ENCODE measurements at regions not wholly inside any gene's neighbourhood (a gene's known extent, or its start where the extent isn't known, plus 50 kb on each side); places are given as distances from the start of the nearest gene placed in this dataset.

DNA sequence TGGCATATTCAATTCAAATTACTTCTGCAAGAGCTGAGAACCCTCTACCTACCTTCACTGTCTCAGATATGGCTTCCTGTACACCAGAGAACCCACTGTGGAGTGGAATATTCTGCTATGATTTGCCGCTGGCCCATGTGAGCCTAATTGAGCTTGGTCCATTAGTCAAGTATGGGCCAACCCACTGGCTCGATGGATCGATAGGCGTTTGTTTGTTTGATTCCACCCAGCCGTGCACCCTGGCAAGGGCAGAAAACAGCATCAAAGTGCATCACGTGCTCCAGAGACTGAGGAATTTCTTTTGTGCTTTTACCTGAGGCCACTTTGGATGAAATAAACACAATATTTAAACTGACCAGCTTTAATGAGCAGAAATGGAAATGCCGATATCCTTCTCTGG, 426.3 kb downstream of the AACS start:
- peaks cover 24% of the 10 kb centered on the region for H3K9me3 Mint-ChIP-seq
- no peak overlapping the region for H3K27ac Mint-ChIP-seq
- no peaks in the 10 kb centered on the region for H3K4me1 Mint-ChIP-seq (ENCODE audit: low read depth)
- no peak for DNase-seq
- TF ChIP-seq, protein P1, sequence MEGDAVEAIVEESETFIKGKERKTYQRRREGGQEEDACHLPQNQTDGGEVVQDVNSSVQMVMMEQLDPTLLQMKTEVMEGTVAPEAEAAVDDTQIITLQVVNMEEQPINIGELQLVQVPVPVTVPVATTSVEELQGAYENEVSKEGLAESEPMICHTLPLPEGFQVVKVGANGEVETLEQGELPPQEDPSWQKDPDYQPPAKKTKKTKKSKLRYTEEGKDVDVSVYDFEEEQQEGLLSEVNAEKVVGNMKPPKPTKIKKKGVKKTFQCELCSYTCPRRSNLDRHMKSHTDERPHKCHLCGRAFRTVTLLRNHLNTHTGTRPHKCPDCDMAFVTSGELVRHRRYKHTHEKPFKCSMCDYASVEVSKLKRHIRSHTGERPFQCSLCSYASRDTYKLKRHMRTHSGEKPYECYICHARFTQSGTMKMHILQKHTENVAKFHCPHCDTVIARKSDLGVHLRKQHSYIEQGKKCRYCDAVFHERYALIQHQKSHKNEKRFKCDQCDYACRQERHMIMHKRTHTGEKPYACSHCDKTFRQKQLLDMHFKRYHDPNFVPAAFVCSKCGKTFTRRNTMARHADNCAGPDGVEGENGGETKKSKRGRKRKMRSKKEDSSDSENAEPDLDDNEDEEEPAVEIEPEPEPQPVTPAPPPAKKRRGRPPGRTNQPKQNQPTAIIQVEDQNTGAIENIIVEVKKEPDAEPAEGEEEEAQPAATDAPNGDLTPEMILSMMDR (IDR thresholded peaks at IDR 0.05): no peak
- peaks cover 6% of the 10 kb centered on the region for H3K36me3 Mint-ChIP-seq (ENCODE audit: low read depth)
- H3K27me3 Mint-ChIP-seq (ENCODE audit: insufficient read depth): no peaks in the 10 kb centered on the region
- H3K4me3 Mint-ChIP-seq: no peak overlapping the region

DNA sequence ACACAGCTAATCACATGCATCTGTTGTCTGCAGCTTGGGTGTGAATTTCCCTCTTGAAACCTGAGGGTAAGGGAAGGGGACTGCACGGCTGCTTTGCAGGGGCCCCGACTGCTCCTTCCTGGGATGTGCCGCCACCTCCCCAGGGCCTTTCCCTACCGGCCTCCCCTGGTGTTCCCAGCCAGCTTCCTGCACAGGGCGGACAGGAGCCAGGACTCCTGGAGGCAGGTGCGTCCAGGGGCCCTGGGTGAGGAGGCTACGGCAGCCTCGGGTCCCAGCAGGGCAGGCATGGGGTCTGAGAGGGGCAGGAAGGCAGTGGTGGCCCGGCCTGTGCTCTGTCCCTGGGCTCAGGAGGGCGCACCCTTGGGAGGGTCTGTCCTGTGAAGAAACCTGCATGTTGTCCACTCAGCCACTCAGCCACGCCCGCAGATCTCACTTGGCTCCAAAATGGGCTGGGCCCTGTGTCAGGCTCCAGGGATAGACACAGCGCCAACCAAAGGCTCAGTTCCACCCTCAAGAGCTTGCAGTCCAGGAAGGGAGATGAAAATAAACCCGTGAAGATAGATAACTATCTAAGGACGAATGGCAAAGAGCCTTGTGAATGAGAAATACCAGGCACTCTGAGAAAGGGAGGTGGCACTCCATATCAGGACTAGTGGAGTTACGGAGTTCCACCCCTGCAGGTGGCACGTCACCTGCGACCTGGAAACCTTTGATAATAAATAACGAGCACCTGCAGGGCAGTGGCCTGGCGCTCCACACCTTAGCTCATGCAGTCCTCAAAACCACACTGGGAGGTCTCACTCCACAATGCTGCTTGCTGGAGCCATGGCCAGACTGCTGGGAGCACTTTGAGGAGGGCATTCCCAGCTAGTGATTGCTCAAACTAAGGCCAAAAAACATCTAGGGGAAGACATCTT, 427.4 kb downstream of the AACS start:
- H3K4me3 Mint-ChIP-seq: no peak overlapping the region
- TF ChIP-seq, protein P1 (IDR thresholded peaks at IDR 0.05): no peak
- no peaks in the 10 kb centered on the region for H3K4me1 Mint-ChIP-seq (ENCODE audit: low read depth)
- no peaks in the 10 kb centered on the region for H3K27me3 Mint-ChIP-seq (ENCODE audit: insufficient read depth)
- peaks cover 24% of the 10 kb centered on the region for H3K9me3 Mint-ChIP-seq
- no peak for DNase-seq
- H3K36me3 Mint-ChIP-seq (ENCODE audit: low read depth): peaks cover 6% of the 10 kb centered on the region
- no peak overlapping the region for H3K27ac Mint-ChIP-seq

DNA sequence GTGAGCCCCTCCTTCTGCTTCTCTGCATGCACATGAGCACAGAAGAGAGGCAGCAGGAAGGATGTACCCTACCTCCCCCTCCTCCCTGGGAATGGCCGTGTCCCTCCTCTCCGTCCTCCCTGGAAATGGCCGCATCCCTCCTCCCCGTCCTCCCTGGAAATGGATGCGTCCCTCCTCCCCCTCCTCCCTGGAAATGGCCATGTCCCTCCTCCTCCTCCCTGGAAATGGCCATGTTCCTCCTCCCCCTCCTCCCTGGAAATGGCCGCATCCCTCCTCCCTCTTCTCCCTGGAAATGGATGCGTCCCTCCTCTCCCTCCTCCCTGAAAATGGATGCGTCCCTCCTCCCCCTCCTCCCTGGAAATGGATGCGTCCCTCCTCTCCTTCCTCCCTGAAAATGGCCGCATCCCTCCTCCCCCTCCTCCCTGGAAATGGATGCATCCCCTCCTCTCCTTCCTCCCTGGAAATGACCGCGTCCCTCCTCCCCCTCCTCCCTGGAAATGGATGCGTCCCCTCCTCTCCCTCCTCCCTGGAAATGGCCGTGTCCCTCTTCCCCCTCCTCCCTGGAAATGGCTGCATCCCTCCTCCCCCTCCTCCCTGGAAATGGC, 428.6 kb downstream of the AACS start:
- H3K4me3 Mint-ChIP-seq: no peak overlapping the region
- peaks cover 6% of the 10 kb centered on the region for H3K36me3 Mint-ChIP-seq (ENCODE audit: low read depth)
- H3K27me3 Mint-ChIP-seq (ENCODE audit: insufficient read depth): no peaks in the 10 kb centered on the region
- TF ChIP-seq, protein P1 (IDR thresholded peaks at IDR 0.05): no peak
- no peak overlapping the region for H3K27ac Mint-ChIP-seq
- H3K9me3 Mint-ChIP-seq: peaks cover 19% of the 10 kb centered on the region
- no peaks in the 10 kb centered on the region for H3K4me1 Mint-ChIP-seq (ENCODE audit: low read depth)
- DNase-seq: no peak

DNA sequence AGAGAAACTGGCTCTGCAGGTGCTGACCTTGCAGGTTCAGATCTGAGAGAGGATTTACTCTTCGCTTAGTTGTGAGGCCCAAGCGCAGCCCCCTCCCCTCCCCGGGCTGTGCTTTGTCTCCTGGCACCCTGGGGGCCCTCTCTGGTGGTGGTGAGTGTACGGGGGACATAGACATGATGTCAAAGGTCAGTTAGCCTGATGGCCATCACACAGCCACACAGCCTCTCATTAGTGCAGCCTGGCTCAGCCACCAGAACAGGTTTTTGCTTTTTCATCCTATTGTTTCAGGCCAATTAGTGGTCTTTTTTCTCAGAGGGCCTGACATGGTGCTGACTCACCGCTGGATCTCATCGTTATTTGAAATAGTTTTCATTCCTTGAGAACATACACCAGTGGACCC, 437.9 kb downstream of the AACS start:
- Mint-ChIP-seq H3K4me1 (ENCODE audit: low read depth) (no peaks in the 10 kb centered on the region), H3K9me3 (peaks cover 53% of the 10 kb centered on the region), H3K27me3 (ENCODE audit: insufficient read depth) (no peaks in the 10 kb centered on the region), H3K4me3 (no peak overlapping the region), H3K27ac (no peak overlapping the region), H3K36me3 (ENCODE audit: low read depth) (0 out of 2 replicates have a peak, but pooled peaks cover 6% of the 10 kb centered on the region)
- DNase-seq: no peak
- TF ChIP-seq, protein P1 (IDR thresholded peaks at IDR 0.05): no peak

DNA sequence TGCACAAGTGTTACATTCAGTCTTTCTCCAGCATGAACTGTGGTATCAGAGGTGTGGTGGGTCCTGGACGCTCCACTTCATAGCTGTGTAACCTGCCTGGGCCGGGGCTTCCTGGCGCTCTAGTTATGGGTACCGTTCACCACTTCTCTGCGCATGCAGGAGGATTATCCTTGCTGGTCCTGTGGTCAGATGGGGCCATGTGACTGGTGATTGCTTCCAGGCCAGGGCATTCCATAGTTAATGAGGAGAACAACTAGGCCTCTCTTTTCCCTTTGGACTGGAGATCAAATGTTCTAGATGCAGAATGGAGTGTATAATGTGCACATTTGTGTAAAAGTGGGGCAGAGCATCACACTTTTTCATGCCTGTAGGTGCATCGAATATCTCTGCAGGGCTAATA, 444.0 kb downstream of the AACS start:
- TF ChIP-seq, protein P1 (IDR thresholded peaks at IDR 0.05): no peak
- H3K4me3 Mint-ChIP-seq: no peak overlapping the region
- H3K4me1 Mint-ChIP-seq (ENCODE audit: low read depth): no peaks in the 10 kb centered on the region
- no peak for DNase-seq
- no peaks in the 10 kb centered on the region for H3K27me3 Mint-ChIP-seq (ENCODE audit: insufficient read depth)
- 0 out of 2 replicates have a peak, but pooled peaks cover 6% of the 10 kb centered on the region for H3K36me3 Mint-ChIP-seq (ENCODE audit: low read depth)
- H3K27ac Mint-ChIP-seq: no peak overlapping the region
- H3K9me3 Mint-ChIP-seq: peaks cover 58% of the 10 kb centered on the region
